ENCODE measurements at regions not wholly inside any gene's neighbourhood (a gene's known extent, or its start where the extent isn't known, plus 50 kb on each side); places are given as distances from the start of the nearest gene placed in this dataset.

DNA sequence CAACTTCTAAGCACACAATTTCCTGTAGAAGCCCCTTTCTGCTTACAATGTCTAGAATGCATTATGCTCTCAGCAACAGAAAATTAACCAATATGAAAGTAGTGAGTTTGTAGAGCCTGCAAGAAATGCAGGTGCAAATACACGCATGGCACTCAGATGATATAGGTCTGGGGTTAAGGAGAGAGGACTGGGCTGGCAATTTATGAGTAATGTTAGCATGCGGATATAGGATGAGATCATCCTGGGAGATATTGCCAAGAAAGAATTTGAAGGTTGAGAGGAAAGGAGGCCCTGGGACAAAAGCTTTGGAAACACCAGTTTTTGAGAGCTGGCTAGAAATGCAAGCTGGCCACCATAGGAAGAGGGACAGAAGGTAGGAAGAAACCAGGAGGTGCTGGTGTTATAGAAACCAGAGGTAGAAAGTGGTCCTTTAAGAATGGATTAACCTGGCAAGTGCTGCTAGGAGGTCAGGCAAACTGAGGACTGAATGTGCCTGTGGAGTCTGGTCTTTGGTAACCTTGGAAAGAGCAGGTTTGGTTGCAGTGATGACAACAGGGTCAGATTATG, 183.2 kb upstream of the MYLIP start:
- Histone ChIP-seq H3K36me3 (ENCODE audit: control insufficient read depth in 1 of 2, insufficient read depth in 2 of 2, low read length in 2 of 2) (no peaks in the 10 kb centered on the region), H3K4me1 (ENCODE audit: control insufficient read depth in 1 of 2, insufficient read depth in 2 of 2, low read length in 2 of 2) (no peaks in the 10 kb centered on the region; a peak in 1 of 4 replicates), H3K27ac (ENCODE audit: low read depth, low read length) (no peak overlapping the region), H4K20me1 (ENCODE audit: insufficient read depth) (no peaks in the 10 kb centered on the region), H3K9me3 (ENCODE audit: control insufficient read depth in 1 of 2, insufficient read depth in 1 of 2, low read depth in 1 of 2, low read length in 2 of 2) (no peaks in the 10 kb centered on the region), H3K9ac (ENCODE audit: low read length) (no peak overlapping the region), H3K9me2 (ENCODE audit: insufficient read depth) (no peaks in the 10 kb centered on the region), H2AFZ (ENCODE audit: low read depth, low read length, poor library complexity, severe bottlenecking) (no peak overlapping the region), H3K27me3 (ENCODE audit: insufficient read depth, low read length) (0 out of 2 replicates have a peak, but pooled peaks cover 7% of the 10 kb centered on the region), H3K4me2 (ENCODE audit: low read length) (no peak overlapping the region), H3K79me2 (ENCODE audit: insufficient read depth, low read length) (no peaks in the 10 kb centered on the region), H3K4me3 (replicated peaks in 1 of 2; ENCODE audit: low read depth in 1 of 2, low read length in 2 of 2) (no peak overlapping the region)
- intact Hi-C loops (cut with micrococcal nuclease) = no loop called here
- BruUV-seq (replicated peaks) = no TSS peak
- no peak for TF ChIP-seq CEBPB (IDR thresholded peaks at IDR 0.05; ENCODE audit: low read depth)
- TF ChIP-seq ZNF274 (IDR thresholded peaks at IDR 0.05; ENCODE audit: low read depth, low read length) = no peak
- no peak for TF ChIP-seq SIN3A (IDR thresholded peaks at IDR 0.05; ENCODE audit: low read depth)
- TF ChIP-seq SP1 (IDR thresholded peaks at IDR 0.05; ENCODE audit: low read depth) = no peak
- TF ChIP-seq EGR1 (IDR thresholded peaks at IDR 0.05; ENCODE audit: low read depth) = no peak
- no peak for TF ChIP-seq EZH2 (IDR thresholded peaks at IDR 0.05)
- no peak for TF ChIP-seq JUND (IDR thresholded peaks at IDR 0.05)
- TF ChIP-seq POLR2AphosphoS5 (IDR thresholded peaks at IDR 0.05; ENCODE audit: low read depth, low read length) = no peak
- no peak for TF ChIP-seq YY1 (IDR thresholded peaks at IDR 0.05; ENCODE audit: extremely low read depth, insufficient replicate concordance, low read depth, low read length)
- ATAC-seq = no peak
- ChIA-PET RAD21 (ENCODE audit: low non-redundant PET in 1 of 2, low total read pairs in 2 of 2, uncharacterized antibody in 2 of 2, unreplicated experiment in 2 of 2) (no interaction called here), CTCF (no interaction called here), POLR2A (no interaction called here)
- DNase-seq (ENCODE audit: low read depth, low spot score) = no peak

DNA sequence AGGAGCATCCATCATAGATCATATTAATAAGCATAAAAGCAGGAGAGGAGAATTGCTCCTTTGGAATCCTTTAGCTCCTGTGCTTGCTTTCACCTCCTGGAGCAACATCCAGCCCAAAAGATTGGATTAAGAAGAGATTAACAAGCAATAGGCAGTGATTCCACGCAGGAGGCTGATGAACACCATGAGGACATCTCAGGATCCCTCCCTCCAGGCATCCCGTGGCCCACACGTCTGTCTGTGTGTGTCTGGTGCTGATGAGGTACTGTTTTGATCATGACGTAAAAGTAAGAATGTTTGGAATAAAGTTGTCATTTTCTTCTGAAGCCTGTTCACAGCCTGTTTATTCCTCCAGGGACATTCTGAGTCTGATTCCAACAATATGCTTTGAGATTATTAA, 185.5 kb upstream of the MYLIP start:
- ChIA-PET CTCF (no interaction called here), POLR2A (no interaction called here), RAD21 (ENCODE audit: low non-redundant PET in 1 of 2, low total read pairs in 2 of 2, uncharacterized antibody in 2 of 2, unreplicated experiment in 2 of 2) (no interaction called here)
- Histone ChIP-seq H4K20me1 (ENCODE audit: insufficient read depth) (no peaks in the 10 kb centered on the region), H3K36me3 (ENCODE audit: control insufficient read depth in 1 of 2, insufficient read depth in 2 of 2, low read length in 2 of 2) (no peaks in the 10 kb centered on the region), H3K4me3 (replicated peaks in 1 of 2; ENCODE audit: low read depth in 1 of 2, low read length in 2 of 2) (no peak overlapping the region), H3K4me1 (ENCODE audit: control insufficient read depth in 1 of 2, insufficient read depth in 2 of 2, low read length in 2 of 2) (no peaks in the 10 kb centered on the region), H3K27ac (ENCODE audit: low read depth, low read length) (no peak overlapping the region), H2AFZ (ENCODE audit: low read depth, low read length, poor library complexity, severe bottlenecking) (no peak overlapping the region), H3K4me2 (ENCODE audit: low read length) (no peak overlapping the region), H3K27me3 (ENCODE audit: insufficient read depth, low read length) (0 out of 2 replicates have a peak, but pooled peaks cover 7% of the 10 kb centered on the region), H3K79me2 (ENCODE audit: insufficient read depth, low read length) (no peaks in the 10 kb centered on the region), H3K9me2 (ENCODE audit: insufficient read depth) (no peaks in the 10 kb centered on the region), H3K9ac (ENCODE audit: low read length) (no peak overlapping the region), H3K9me3 (ENCODE audit: control insufficient read depth in 1 of 2, insufficient read depth in 1 of 2, low read depth in 1 of 2, low read length in 2 of 2) (no peaks in the 10 kb centered on the region)
- no TSS peak for BruUV-seq (replicated peaks)
- intact Hi-C loops (cut with micrococcal nuclease) = no loop called here
- no peak for DNase-seq (ENCODE audit: low read depth, low spot score)
- TF ChIP-seq TCF7L2 (IDR thresholded peaks at IDR 0.05; ENCODE audit: borderline replicate concordance, extremely low read depth, insufficient read depth, insufficient read length) (no peak), SRF (IDR thresholded peaks at IDR 0.05; ENCODE audit: low read depth) (no peak), ZNF274 (IDR thresholded peaks at IDR 0.05; ENCODE audit: low read depth, low read length) (no peak), EGR1 (IDR thresholded peaks at IDR 0.05; ENCODE audit: low read depth) (no peak), RAD21 (IDR thresholded peaks at IDR 0.05; ENCODE audit: low read depth) (no peak), CBX3 (IDR thresholded peaks at IDR 0.05; ENCODE audit: low read depth) (no peak), FOSL1 (IDR thresholded peaks at IDR 0.05; ENCODE audit: low read depth) (no peak), ELF1 (IDR thresholded peaks at IDR 0.05; ENCODE audit: borderline replicate concordance, low read depth) (no peak), YY1 (IDR thresholded peaks at IDR 0.05; ENCODE audit: extremely low read depth, insufficient replicate concordance, low read depth, low read length) (no peak)
- TF ChIP-seq, protein P1, sequence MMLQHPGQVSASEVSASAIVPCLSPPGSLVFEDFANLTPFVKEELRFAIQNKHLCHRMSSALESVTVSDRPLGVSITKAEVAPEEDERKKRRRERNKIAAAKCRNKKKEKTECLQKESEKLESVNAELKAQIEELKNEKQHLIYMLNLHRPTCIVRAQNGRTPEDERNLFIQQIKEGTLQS (IDR thresholded peaks at IDR 0.05) = no peak
- no peak for ATAC-seq
